Progenitor cell of endocrine pancreas (in vitro differentiated cells): ENCODE measurements at regions not wholly inside any gene's neighbourhood (a gene's known extent, or its start where the extent isn't known, plus 50 kb on each side); places are given as distances from the start of the nearest gene placed in this dataset.
"Not testable (repeated sequence)": the region's sequence is repeated elsewhere in the genome, so short reads cannot be mapped to it uniquely, and the experiment has no call there.

Source experiments
- DNase-seq: peaks from one replicate; pipeline ENCODE4 v3.0.0; 2021; ENCODE audit warnings: low spot score; ENCODE audit not compliant: unreplicated experiment
- H3K27ac Mint-ChIP-seq: 2 replicates; pipeline ENCODE4 v1.8.0; 2021; ENCODE audit warnings: mild to moderate bottlenecking, moderate library complexity, mixed read lengths
- H3K27me3 Mint-ChIP-seq: 2 replicates; pipeline ENCODE4 v1.8.0; 2021; ENCODE audit warnings: mixed read lengths
- H3K36me3 Mint-ChIP-seq: 2 replicates; pipeline ENCODE4 v1.8.0; 2022; ENCODE audit warnings: mixed read lengths; ENCODE audit not compliant: insufficient read depth
- H3K4me1 Mint-ChIP-seq: 2 replicates; pipeline ENCODE4 v1.8.0; 2021; ENCODE audit warnings: low read depth, mixed read lengths
- H3K4me3 Mint-ChIP-seq: 2 replicates; pipeline ENCODE4 v1.8.0; 2021; ENCODE audit warnings: low read depth, mild to moderate bottlenecking, moderate library complexity, mixed read lengths
- H3K9me3 Mint-ChIP-seq: 2 replicates; pipeline ENCODE4 v1.8.0; 2021; ENCODE audit warnings: low read depth, mixed read lengths
- TF ChIP-seq, protein P1 (sequence below): fragments of 200-600 bp; sonication (generic); IDR thresholded peaks from one replicate; pipeline ENCODE4 v1.5.0; 2021; ENCODE audit warnings: antibody characterized with exemption, mild to moderate bottlenecking; ENCODE audit not compliant: unreplicated experiment

DNA sequence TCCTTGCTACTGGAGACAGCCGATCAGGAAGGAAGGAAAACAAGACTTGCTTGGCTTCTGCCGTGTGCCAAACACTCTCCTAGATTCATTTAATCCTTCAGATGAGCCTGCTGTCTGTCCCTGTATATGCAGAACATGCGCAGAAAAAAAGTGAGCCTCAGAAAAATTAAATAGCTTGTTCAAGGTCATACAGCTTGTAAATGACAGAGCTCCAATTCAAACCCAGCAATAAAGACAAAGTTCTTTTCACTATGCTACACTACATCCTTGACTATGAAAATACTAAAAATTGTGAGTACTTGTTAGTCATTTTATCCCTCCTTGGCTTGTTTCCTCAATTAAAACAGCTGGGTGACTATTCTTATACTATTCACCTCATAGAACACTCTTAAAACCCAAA, 121.4 kb downstream of the KCNRG start:
- Mint-ChIP-seq H3K4me3 (no peak overlapping the region), H3K27me3 (peaks cover 87% of the 10 kb centered on the region), H3K9me3 (no peaks in the 10 kb centered on the region), H3K36me3 (no peaks in the 10 kb centered on the region), H3K27ac (no peak overlapping the region), H3K4me1 (peaks cover 10% of the 10 kb centered on the region)
- TF ChIP-seq, protein P1, sequence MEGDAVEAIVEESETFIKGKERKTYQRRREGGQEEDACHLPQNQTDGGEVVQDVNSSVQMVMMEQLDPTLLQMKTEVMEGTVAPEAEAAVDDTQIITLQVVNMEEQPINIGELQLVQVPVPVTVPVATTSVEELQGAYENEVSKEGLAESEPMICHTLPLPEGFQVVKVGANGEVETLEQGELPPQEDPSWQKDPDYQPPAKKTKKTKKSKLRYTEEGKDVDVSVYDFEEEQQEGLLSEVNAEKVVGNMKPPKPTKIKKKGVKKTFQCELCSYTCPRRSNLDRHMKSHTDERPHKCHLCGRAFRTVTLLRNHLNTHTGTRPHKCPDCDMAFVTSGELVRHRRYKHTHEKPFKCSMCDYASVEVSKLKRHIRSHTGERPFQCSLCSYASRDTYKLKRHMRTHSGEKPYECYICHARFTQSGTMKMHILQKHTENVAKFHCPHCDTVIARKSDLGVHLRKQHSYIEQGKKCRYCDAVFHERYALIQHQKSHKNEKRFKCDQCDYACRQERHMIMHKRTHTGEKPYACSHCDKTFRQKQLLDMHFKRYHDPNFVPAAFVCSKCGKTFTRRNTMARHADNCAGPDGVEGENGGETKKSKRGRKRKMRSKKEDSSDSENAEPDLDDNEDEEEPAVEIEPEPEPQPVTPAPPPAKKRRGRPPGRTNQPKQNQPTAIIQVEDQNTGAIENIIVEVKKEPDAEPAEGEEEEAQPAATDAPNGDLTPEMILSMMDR: no peak
- no peak for DNase-seq

DNA sequence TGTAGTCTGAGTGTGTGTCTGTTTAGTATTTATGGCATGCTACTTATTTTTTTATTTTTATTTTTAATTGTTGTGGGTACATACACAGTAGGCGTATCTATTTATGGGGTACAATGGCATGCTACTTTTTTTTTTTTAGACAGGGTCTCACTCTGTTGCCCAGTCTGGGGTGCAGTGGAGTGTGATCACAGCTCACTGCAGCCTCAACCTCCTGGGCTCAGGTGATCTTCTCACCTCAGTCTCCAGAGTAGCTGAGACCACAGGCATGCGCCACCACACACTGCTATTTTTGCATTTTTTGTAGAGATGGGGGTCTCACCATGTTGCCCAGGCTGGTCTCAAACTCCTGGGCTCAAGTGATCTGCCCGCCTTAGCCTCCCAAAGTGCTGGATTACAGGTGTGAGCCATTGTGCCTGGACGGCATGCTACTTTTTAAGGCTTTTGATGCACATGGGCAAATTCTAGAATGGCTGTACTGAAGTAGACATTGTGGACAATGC, 124.2 kb downstream of the KCNRG start:
- H3K4me1 Mint-ChIP-seq, H3K4me3 Mint-ChIP-seq, H3K9me3 Mint-ChIP-seq, DNase-seq, H3K36me3 Mint-ChIP-seq, H3K27ac Mint-ChIP-seq: not testable (repeated sequence)
- peaks cover 63% of the 10 kb centered on the region for H3K27me3 Mint-ChIP-seq

DNA sequence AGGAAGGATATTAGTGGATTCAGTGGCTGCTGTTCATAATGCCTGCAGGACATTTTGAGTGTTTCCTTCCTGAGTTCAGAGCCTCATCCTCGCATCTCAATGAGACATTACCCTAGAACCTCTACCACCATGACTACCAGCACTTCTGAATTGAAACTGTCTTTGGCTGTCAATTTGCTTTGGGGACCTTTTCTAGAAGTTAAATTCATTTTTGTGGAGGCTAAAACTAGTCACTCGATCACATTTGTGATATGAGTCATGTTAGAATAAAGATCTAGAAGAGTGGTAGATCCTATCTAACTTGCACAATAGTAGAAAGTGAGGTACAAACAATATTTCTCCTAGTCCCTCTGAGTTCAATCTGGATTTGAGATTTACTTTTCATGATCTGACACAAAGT, 124.9 kb downstream of the KCNRG start:
- H3K4me1 Mint-ChIP-seq: peaks cover 1% of the 10 kb centered on the region
- no peaks in the 10 kb centered on the region for H3K36me3 Mint-ChIP-seq
- no peaks in the 10 kb centered on the region for H3K9me3 Mint-ChIP-seq
- no peak for DNase-seq
- TF ChIP-seq, protein P1: no peak
- H3K4me3 Mint-ChIP-seq: no peak overlapping the region
- peaks cover 56% of the 10 kb centered on the region for H3K27me3 Mint-ChIP-seq
- H3K27ac Mint-ChIP-seq: no peak overlapping the region

DNA sequence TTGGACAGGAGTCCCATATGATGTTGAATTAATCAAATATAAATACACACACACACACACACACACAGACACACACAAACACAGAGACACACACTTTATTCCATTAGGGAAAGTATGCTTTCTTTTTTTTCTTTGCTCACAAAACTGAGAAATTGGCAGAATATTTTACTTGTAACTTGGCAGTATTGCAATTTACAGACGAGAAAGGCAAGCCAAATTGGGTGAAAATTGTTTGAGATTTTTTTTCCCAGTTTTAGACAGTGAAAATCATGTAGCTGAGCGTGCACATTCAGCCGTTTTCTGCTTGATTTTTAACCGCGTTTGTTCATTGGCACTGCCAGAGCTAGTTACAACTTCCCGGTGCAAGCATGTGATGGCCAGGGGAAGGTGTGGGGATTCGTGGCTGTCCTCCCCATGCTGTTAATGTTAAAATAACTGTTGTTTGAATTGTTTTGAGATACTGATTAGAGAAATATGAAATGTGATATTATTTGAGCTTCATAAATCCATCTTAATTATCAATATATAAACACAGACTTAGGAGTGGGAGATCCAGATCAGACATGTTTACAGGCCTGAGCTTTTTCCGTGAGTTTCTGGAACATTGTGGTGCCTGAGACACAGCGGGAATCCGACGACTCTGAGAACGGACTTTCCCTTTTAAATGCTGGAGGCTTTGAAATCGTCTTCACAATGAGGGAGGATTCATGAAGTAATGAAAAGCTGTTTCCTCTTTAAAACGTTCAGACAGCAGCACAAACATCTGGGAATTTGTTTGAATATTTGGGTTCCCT, 125.5 kb downstream of the KCNRG start:
- TF ChIP-seq, protein P1: no peak
- Mint-ChIP-seq H3K9me3 (no peaks in the 10 kb centered on the region), H3K4me3 (no peak overlapping the region), H3K4me1 (peaks cover 1% of the 10 kb centered on the region), H3K36me3 (no peaks in the 10 kb centered on the region), H3K27ac (no peak overlapping the region), H3K27me3 (peaks cover 50% of the 10 kb centered on the region)
- no peak for DNase-seq

DNA sequence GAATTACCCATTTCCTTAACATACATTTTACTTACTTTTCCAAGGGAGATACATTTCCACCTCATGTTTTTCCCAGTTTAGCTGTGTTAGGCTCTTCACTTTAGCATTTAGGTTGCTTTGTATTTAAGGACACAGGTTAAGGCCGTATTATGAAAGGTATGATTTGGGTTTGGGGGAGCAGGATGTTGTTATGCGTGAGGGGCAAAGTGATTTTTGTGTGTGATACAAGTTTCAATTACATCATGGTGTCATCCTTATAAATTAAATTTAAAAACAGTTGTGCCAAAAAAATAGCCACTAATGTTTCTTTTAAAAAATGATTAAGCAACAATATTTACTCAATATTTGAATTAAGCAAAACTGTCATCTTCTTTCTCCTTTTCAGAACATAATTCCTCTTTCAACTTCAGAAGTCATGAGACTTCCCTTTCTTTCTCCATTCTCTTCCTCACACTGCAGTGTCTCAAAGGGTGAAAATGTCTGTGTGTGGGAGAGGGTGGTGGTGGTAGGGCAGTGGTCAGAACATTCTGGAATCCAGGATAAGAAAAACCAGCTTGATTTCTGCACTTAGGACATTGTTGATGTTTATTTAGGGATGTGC, 126.2 kb downstream of the KCNRG start:
- H3K9me3 Mint-ChIP-seq: no peaks in the 10 kb centered on the region
- TF ChIP-seq, protein P1: no peak
- no peak overlapping the region for H3K27ac Mint-ChIP-seq
- no peak overlapping the region for H3K4me3 Mint-ChIP-seq
- H3K27me3 Mint-ChIP-seq: peaks cover 45% of the 10 kb centered on the region
- no peak for DNase-seq
- H3K4me1 Mint-ChIP-seq: peaks cover 1% of the 10 kb centered on the region
- no peaks in the 10 kb centered on the region for H3K36me3 Mint-ChIP-seq
